ENCODE measurements at regions not wholly inside any gene's neighbourhood (a gene's known extent, or its start where the extent isn't known, plus 50 kb on each side); places are given as distances from the start of the nearest gene placed in this dataset.
A peak's percentile ranks its signal among the peaks of the same experiment; 100 is the strongest.

GRCh38 chr20:16175322-16175961 is 397.8 kb downstream of the KIF16B start:
- DNase-seq (ENCODE audit: low spot score) = no peak

GRCh38 chr20:16174311-16174710 is 398.9 kb downstream of the KIF16B start:
- DNase-seq (ENCODE audit: low spot score) = no peak

DNA sequence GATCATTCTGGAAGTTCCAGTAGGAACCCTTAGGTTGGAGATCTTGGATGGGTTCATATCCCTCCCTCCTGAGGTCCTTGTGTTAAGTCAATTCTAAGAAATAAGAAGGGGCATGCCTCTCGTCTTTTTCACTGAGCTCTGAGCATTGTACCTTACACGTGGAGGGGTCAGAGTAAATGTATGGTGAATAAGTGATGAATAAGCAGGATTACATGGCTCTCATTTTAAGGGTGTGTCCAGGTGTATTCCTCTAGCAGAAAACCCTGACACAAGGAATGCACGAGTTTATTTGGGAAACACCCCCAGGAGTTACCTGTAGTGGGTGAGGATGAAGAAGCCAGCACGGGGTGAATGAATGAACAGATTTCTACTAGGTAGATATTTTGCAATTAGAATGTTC is 400.2 kb downstream of the KIF16B start:
- DNase-seq (ENCODE audit: low spot score) = no peak

DNA sequence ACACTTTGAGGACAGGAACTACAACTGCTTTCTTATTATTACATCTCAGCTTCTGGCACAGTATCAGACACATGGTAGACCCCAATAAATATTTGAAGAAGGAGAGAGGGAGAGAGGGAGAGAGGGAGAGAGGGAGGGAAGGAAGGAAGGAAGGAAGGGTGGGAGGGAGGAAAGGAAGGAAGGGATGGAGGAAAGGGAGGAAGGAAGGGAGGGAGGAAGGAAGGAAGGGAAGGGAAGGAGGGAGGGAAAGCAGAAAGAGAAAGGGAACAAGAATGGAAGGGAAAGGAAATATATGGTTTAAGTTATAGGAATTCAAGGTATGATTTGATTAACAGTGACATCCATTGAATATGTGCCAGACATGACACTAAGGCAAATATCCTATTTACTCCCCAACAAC is 402.1 kb downstream of the KIF16B start:
- no peak for DNase-seq (ENCODE audit: low spot score)

GRCh38 chr20:16170406-16170971 is 402.8 kb downstream of the KIF16B start:
- no peak for DNase-seq (ENCODE audit: low spot score)

DNA sequence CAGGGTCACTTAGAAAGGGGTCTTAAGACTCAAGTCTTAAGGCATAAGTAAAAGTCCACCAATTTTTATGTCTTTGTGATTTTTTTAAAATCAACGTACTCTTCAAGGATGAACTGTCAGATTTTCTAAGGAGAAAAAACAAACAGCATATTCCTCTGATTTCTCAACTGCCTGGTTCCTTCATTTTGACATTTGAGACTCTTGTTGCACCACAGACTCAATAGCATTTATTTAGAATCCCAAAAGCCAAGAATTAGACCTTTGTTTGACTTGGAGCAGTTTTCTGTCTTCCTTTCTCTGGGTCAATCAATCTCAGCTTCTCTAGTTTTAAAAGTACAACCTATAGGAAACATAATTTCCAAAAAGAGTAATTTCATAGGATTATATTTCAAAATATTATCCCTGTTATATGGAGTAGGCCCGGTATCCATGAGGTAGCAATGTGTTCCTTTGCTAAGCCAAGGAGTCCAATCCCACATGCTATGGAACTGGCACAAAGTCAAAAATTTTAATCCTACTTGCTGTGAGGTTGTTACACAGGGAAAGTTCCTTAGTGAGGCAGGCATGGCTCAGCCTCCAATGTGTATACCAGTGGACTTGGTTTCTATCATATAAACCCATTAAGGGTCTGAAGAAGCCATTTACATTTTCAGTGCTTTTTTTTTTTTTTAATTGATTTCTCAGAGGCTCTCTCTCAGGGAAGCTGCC is 405.7 kb downstream of the KIF16B start:
- DNase-seq (ENCODE audit: low spot score) = no peak

GRCh38 chr20:16166737-16167136 is 406.5 kb downstream of the KIF16B start:
- DNase-seq (ENCODE audit: low spot score) = no peak

- DNase-seq (ENCODE audit: low spot score) = no peak
Measured at GRCh38 chr20:16158976-16159286, 414.3 kb downstream of the KIF16B start.

DNA sequence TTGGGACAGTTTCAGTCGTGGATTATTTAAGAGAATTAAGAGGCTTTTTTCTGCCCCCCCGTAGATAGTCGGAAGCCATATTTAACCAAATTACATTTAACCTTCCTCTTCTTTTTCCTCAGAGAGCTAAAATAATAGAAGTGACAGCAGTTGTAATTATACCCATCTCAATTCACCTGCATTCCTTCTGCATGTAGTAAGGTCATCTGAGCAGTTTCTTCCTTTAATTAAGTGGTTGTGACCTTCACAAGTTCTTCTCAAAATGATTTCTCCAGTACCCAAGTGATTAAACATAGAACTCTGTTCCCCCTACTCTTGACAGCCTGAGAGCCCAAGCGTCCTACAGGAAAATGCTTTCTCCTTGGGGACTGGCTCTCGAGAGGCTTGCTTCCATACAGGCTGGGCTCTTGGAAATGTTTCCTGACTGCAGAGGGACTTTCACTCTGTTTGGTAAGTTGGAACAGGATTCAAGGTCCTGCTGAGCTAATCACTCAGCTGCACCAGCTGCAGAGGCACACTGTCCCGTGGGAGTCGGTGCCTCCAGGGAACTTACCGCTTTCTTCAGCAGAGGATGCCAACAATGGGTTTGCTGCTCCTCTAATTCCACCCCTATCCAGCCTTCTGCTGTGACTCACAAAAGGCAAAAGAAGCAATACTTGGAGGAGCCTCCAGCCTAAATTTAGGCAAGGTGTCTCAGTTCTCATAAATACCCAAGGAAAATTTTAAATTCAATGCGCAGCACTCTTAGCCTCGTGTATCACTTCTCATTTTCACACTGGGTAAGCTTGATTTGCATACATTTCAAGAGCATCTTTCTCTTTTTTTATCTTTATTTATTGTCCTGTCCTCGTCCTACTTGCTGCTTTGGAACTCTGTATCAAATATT is 414.9 kb downstream of the KIF16B start:
- DNase-seq (ENCODE audit: low spot score) = no peak

DNA sequence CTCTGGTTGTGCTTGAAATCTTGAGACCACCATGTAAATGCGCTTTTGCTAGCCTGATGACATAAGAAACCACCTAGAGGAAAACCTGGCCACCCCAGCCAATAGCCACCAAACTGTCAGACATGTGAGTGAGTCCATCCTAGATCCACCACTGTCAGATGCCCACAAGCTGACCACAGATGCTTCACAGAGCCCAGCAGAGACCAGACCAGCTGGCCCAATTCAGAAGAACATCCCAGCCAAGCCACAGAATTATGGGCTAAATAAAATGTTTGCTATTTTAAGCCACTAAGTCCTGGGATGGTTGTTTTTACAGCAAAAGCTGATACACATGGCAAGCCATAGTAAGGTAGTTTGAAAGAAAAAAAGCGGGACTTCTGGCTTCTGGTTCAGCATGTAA is 425.3 kb downstream of the KIF16B start:
- no peak for DNase-seq (ENCODE audit: low spot score)

DNA sequence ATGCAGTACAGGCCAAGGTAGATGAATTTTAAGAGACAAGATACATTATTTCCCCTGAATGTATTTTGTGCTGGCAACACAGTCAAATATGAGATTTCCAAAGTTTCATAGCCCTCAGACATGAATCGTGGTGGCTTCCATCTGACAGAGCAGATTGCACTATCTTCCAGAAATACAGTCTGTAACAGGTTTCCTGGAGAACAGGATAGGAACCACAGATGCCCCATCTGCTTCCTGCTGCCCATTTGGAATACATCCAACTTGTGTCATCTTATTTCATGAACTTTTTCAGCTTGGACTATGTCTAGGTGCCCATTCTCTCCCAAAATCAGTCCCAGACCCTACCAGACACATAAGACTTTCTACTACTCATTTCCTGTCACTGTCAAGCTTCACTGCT is 426.0 kb downstream of the KIF16B start:
- no peak for DNase-seq (ENCODE audit: low spot score)

DNA sequence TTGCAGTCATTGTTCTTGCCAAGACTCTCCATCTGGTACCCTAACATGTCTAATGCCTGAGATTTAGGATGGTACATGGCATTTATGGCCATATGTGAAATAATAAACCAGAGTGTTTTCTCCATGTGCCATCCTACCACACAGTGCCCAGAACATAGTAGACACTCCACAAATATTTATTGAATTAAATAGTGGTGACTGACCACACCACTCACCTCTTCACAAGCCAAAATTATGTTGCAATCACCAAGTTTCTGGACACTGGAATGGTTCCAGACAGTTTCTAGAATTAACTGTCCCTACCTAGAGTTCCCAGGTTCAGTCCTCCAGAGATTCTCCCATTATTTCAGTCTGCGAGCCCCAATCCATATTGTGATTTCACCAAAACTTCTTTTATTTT is 427.3 kb downstream of the KIF16B start:
- DNase-seq (ENCODE audit: low spot score) = no peak

- no peak for DNase-seq (ENCODE audit: low spot score)
Measured at GRCh38 chr20:16143596-16143995, 429.7 kb downstream of the KIF16B start.

- DNase-seq (ENCODE audit: low spot score) = no peak
Measured at GRCh38 chr20:16135630-16136029, 437.6 kb downstream of the KIF16B start.

DNA sequence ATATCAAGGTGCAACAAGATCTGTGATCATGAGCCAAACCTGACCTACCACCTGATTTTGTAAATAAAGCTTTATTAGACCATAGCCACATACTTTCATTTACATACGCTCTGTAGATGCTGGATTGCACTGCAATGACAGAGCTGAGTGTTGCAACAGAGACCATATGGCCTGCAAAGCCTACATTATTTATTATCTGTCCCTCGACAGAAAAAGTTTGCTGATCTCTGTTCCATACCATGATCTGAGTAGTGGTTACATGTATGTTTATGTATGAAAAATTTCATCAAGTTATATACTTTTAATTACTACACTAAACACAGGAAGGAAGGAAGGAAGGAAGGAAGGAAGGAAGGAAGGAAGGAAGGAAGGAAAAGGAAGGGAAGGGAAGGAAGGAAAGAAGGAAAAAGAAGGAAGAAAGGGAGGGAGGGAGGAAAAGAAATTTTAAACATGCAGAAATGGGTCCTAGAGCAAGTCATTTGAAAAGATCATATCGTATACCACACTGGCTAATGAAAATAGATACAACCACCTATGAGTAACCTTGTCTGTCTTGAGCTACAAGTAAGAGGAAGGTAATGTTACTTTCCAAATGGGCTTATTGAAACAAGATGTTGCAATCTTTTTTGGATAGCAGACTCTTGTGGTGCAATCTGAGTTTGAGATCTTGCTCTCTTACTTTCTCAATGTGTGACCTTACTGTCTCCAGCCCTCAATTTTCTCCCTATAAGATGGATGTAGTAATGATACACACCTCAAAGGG is 441.0 kb downstream of the KIF16B start:
- DNase-seq (ENCODE audit: low spot score) = no peak

- no peak for DNase-seq (ENCODE audit: low spot score)
Measured at GRCh38 chr20:16129411-16129810, 443.8 kb downstream of the KIF16B start.

- DNase-seq (ENCODE audit: low spot score) = peak; percentile 42
Measured at GRCh38 chr20:16128538-16129106, 444.6 kb downstream of the KIF16B start.

- peak; percentile 26 for DNase-seq (ENCODE audit: low spot score)
Measured at GRCh38 chr20:16125816-16126215, 447.4 kb downstream of the KIF16B start.

GRCh38 chr20:16124911-16125776 is 448.1 kb downstream of the KIF16B start:
- no peak for DNase-seq (ENCODE audit: low spot score)

DNA sequence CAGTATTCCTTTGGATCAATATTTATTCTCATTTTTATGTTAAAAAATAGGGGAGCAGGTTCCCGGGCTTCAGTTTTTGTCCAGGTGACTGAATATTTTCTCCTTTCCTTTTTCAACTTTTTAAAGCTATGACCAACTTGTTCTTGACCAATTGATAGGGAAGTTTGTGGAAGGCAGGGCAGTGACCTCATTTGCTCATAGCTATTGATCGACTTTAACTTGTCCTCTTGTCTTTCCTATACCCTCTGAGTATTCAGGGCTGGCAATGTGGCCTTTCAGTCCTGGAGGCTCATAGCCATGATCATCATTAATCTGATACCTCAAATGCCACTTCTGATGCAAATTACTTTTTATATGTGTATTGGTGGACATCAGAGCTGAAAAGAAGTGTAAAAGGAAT is 448.8 kb downstream of the KIF16B start:
- no peak for DNase-seq (ENCODE audit: low spot score)

DNA sequence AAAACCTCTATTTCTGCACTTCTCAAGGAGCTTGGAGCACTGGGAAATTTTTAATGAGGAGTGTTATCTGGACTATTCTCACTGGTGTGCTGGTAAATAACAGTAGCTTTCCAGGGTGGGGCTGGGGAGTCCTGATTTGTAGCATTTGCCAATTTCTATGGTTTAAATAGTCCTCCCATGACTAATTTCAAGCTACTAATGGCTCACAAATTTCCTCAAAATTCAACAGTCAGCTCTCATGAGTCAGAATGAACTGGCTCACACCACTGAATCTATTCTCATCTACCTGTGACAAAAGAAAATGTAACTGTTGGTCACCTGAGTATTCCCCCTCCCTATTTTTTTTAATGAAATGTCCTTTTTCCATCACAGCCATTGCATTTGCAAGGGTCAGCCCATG is 449.6 kb downstream of the KIF16B start:
- DNase-seq (ENCODE audit: low spot score) = peak; percentile 79
